Activated T-cell treated with anti-CD3 and anti-CD28 coated beads, Interleukin-2, amount 50 U/mL, for 4 hours (primary cell): ENCODE measurements at regions not wholly inside any gene's neighbourhood (a gene's known extent, or its start where the extent isn't known, plus 50 kb on each side); places are given as distances from the start of the nearest gene placed in this dataset.

Source experiments
- ATAC-seq, 2 donors: fragments of 200-7000 bp; cut with Tn5 transposase; one replicate each; pipeline ENCODE4 v1.10.0; 2021
- DNase-seq: peaks from one replicate; pipeline ENCODE4 v3.0.0-alpha.2; 2020
- H3K27me3 Mint-ChIP-seq: one replicate; pipeline ENCODE4 v1.8.0; 2021; ENCODE audit warnings: low read depth, mixed read lengths
- H3K36me3 Mint-ChIP-seq: one replicate; pipeline ENCODE4 v1.8.0; 2022; ENCODE audit warnings: mixed read lengths; ENCODE audit not compliant: insufficient read depth
- H3K4me1 Mint-ChIP-seq: one replicate; pipeline ENCODE4 v1.8.0; 2021; ENCODE audit warnings: low read depth, mixed read lengths
- H3K4me3 Mint-ChIP-seq: one replicate; pipeline ENCODE4 v1.8.0; 2021; ENCODE audit warnings: mild to moderate bottlenecking, moderate library complexity, mixed read lengths
- H3K9me3 Mint-ChIP-seq: one replicate; pipeline ENCODE4 v1.8.0; 2021; ENCODE audit warnings: mixed read lengths

GRCh38 chr4:136590440-136590839 is 941.9 kb downstream of the PCDH18 start:
- Mint-ChIP-seq H3K4me3 (no peak overlapping the region), H3K27me3 (no peaks in the 10 kb centered on the region), H3K9me3 (peaks cover 15% of the 10 kb centered on the region), H3K36me3 (no peaks in the 10 kb centered on the region), H3K4me1 (no peaks in the 10 kb centered on the region)
- no peak for ATAC-seq
- DNase-seq = no peak

- H3K27me3 Mint-ChIP-seq = no peaks in the 10 kb centered on the region
- H3K4me3 Mint-ChIP-seq = no peak overlapping the region
- H3K4me1 Mint-ChIP-seq = no peaks in the 10 kb centered on the region
- ATAC-seq (no peak), DNase-seq (no peak)
- H3K36me3 Mint-ChIP-seq = no peaks in the 10 kb centered on the region
- H3K9me3 Mint-ChIP-seq = peaks cover 4% of the 10 kb centered on the region
Measured at GRCh38 chr4:136583567-136583966, 948.7 kb downstream of the PCDH18 start.

- no peak for ATAC-seq
- DNase-seq = no peak
- Mint-ChIP-seq H3K9me3 (peaks cover 4% of the 10 kb centered on the region), H3K4me1 (no peaks in the 10 kb centered on the region), H3K27me3 (no peaks in the 10 kb centered on the region), H3K36me3 (no peaks in the 10 kb centered on the region), H3K4me3 (no peak overlapping the region)
Measured at GRCh38 chr4:136581119-136581518, 951.2 kb downstream of the PCDH18 start.

- no peak overlapping the region for H3K4me3 Mint-ChIP-seq
- H3K27me3 Mint-ChIP-seq = no peaks in the 10 kb centered on the region
- H3K9me3 Mint-ChIP-seq = no peaks in the 10 kb centered on the region
- no peak for DNase-seq
- no peaks in the 10 kb centered on the region for H3K36me3 Mint-ChIP-seq
- H3K4me1 Mint-ChIP-seq = no peaks in the 10 kb centered on the region
- no peak for ATAC-seq
Measured at GRCh38 chr4:136575146-136575545, 957.1 kb downstream of the PCDH18 start.

GRCh38 chr4:136573460-136573859 is 958.8 kb downstream of the PCDH18 start:
- no peaks in the 10 kb centered on the region for H3K4me1 Mint-ChIP-seq
- DNase-seq (no peak), ATAC-seq (no peak)
- no peaks in the 10 kb centered on the region for H3K36me3 Mint-ChIP-seq
- H3K27me3 Mint-ChIP-seq = no peaks in the 10 kb centered on the region
- no peaks in the 10 kb centered on the region for H3K9me3 Mint-ChIP-seq
- no peak overlapping the region for H3K4me3 Mint-ChIP-seq

GRCh38 chr4:136571315-136571714 is 961.0 kb downstream of the PCDH18 start:
- Mint-ChIP-seq H3K36me3 (no peaks in the 10 kb centered on the region), H3K9me3 (no peaks in the 10 kb centered on the region), H3K4me1 (no peaks in the 10 kb centered on the region), H3K27me3 (no peaks in the 10 kb centered on the region), H3K4me3 (no peak overlapping the region)
- no peak for DNase-seq
- ATAC-seq = no peak

GRCh38 chr4:136562834-136563233 is 969.5 kb downstream of the PCDH18 start:
- DNase-seq (no peak), ATAC-seq (no peak)
- Mint-ChIP-seq H3K36me3 (no peaks in the 10 kb centered on the region), H3K9me3 (no peaks in the 10 kb centered on the region), H3K4me3 (no peak overlapping the region), H3K4me1 (no peaks in the 10 kb centered on the region), H3K27me3 (no peaks in the 10 kb centered on the region)

- no peak for ATAC-seq
Measured at GRCh38 chr4:136558940-136559494, 973.3 kb downstream of the PCDH18 start.

GRCh38 chr4:136557396-136557795 is 974.9 kb downstream of the PCDH18 start:
- Mint-ChIP-seq H3K9me3 (peaks cover 3% of the 10 kb centered on the region), H3K4me3 (no peak overlapping the region)

More at GRCh38 chr4:136558940-136559494, 973.3 kb downstream of the PCDH18 start:
- no peak overlapping the region for H3K4me3 Mint-ChIP-seq
- H3K36me3 Mint-ChIP-seq = no peaks in the 10 kb centered on the region
- H3K9me3 Mint-ChIP-seq = no peaks in the 10 kb centered on the region
- no peak for DNase-seq
- no peaks in the 10 kb centered on the region for H3K27me3 Mint-ChIP-seq
- H3K4me1 Mint-ChIP-seq = no peaks in the 10 kb centered on the region

GRCh38 chr4:136554033-136554432 is 978.3 kb downstream of the PCDH18 start:
- no peak for DNase-seq
- Mint-ChIP-seq H3K27me3 (no peaks in the 10 kb centered on the region), H3K4me3 (no peak overlapping the region), H3K4me1 (no peaks in the 10 kb centered on the region), H3K9me3 (peaks cover 11% of the 10 kb centered on the region), H3K36me3 (no peaks in the 10 kb centered on the region)
- no peak for ATAC-seq

More at GRCh38 chr4:136557396-136557795, 974.9 kb downstream of the PCDH18 start:
- H3K36me3 Mint-ChIP-seq = no peaks in the 10 kb centered on the region
- no peak for ATAC-seq
- no peak for DNase-seq
- H3K27me3 Mint-ChIP-seq = no peaks in the 10 kb centered on the region
- no peaks in the 10 kb centered on the region for H3K4me1 Mint-ChIP-seq

- H3K4me1 Mint-ChIP-seq = no peaks in the 10 kb centered on the region
- no peak for DNase-seq
- H3K27me3 Mint-ChIP-seq = no peaks in the 10 kb centered on the region
- no peaks in the 10 kb centered on the region for H3K36me3 Mint-ChIP-seq
- peaks cover 13% of the 10 kb centered on the region for H3K9me3 Mint-ChIP-seq
- no peak overlapping the region for H3K4me3 Mint-ChIP-seq
- no peak for ATAC-seq
Measured at GRCh38 chr4:136551753-136552152, 980.5 kb downstream of the PCDH18 start.

GRCh38 chr4:136540747-136541146 is 991.5 kb downstream of the PCDH18 start:
- Mint-ChIP-seq H3K4me1 (no peaks in the 10 kb centered on the region), H3K9me3 (no peaks in the 10 kb centered on the region), H3K27me3 (no peaks in the 10 kb centered on the region), H3K4me3 (no peak overlapping the region), H3K36me3 (no peaks in the 10 kb centered on the region)
- ATAC-seq (no peak), DNase-seq (no peak)

GRCh38 chr4:136528131-136528530 is 1004.2 kb downstream of the PCDH18 start:
- Mint-ChIP-seq H3K36me3 (no peaks in the 10 kb centered on the region), H3K27me3 (no peaks in the 10 kb centered on the region), H3K9me3 (no peaks in the 10 kb centered on the region), H3K4me3 (no peak overlapping the region), H3K4me1 (no peaks in the 10 kb centered on the region)
- DNase-seq (no peak), ATAC-seq (no peak)

- Mint-ChIP-seq H3K4me3 (no peak overlapping the region), H3K9me3 (no peaks in the 10 kb centered on the region), H3K4me1 (no peaks in the 10 kb centered on the region), H3K36me3 (no peaks in the 10 kb centered on the region), H3K27me3 (no peaks in the 10 kb centered on the region)
- ATAC-seq = no peak
- no peak for DNase-seq
Measured at GRCh38 chr4:136526517-136526916, 1005.8 kb downstream of the PCDH18 start.

- Mint-ChIP-seq H3K27me3 (no peaks in the 10 kb centered on the region), H3K9me3 (peaks cover 4% of the 10 kb centered on the region), H3K36me3 (no peaks in the 10 kb centered on the region), H3K4me3 (no peak overlapping the region), H3K4me1 (no peaks in the 10 kb centered on the region)
- no peak for DNase-seq
- ATAC-seq = no peak
Measured at GRCh38 chr4:136524039-136524438, 1008.3 kb downstream of the PCDH18 start.

GRCh38 chr4:136516371-136516770 is 1015.9 kb downstream of the PCDH18 start:
- Mint-ChIP-seq H3K9me3 (peaks cover 9% of the 10 kb centered on the region), H3K4me1 (no peaks in the 10 kb centered on the region), H3K4me3 (no peak overlapping the region), H3K27me3 (no peaks in the 10 kb centered on the region), H3K36me3 (no peaks in the 10 kb centered on the region)
- DNase-seq (no peak), ATAC-seq (no peak)
